Loucy (cell line): ENCODE measurements at regions not wholly inside any gene's neighbourhood (a gene's known extent, or its start where the extent isn't known, plus 50 kb on each side); places are given as distances from the start of the nearest gene placed in this dataset.

ENCODE experiments used
- H2AFZ ChIP-seq: fragments of 200-600 bp; sonication (generic); 2 replicates; pipeline ENCODE4 v1.6.0; 2016; ENCODE audit warnings: antibody characterized with exemption, mild to moderate bottlenecking, low read length, moderate library complexity
- H3F3A ChIP-seq: fragments of 200-600 bp; 2 replicates; pipeline ENCODE4 v1.6.0; 2016; ENCODE audit warnings: antibody characterized with exemption, low read depth, mild to moderate bottlenecking
- H3K27me3 ChIP-seq: fragments of 200-600 bp; sonication (generic); 2 replicates; pipeline ENCODE4 v1.6.1; 2014; ENCODE audit warnings: low read length, mild to moderate bottlenecking; ENCODE audit not compliant: insufficient read depth, poor library complexity, severe bottlenecking
- H3K36me3 ChIP-seq: fragments of 200-600 bp; sonication (generic); 2 replicates; pipeline ENCODE4 v1.6.1; 2016; ENCODE audit warnings: low read length; ENCODE audit not compliant: insufficient read depth
- H3K4me1 ChIP-seq: fragments of 200-600 bp; sonication (generic); 2 replicates; pipeline ENCODE4 v1.5.1; 2014; ENCODE audit warnings: low read length, mild to moderate bottlenecking; ENCODE audit not compliant: insufficient read depth, poor library complexity, severe bottlenecking
- H3K4me2 ChIP-seq: fragments of 200-600 bp; sonication (generic); 2 replicates; pipeline ENCODE4 v1.6.0; 2014; ENCODE audit warnings: antibody characterized with exemption, low read length, low read depth, mild to moderate bottlenecking; ENCODE audit not compliant: poor library complexity, severe bottlenecking
- H3K4me3 ChIP-seq: fragments of 200-600 bp; sonication (generic); 2 replicates; pipeline ENCODE4 v1.5.1; 2014; ENCODE audit warnings: low read length, mild to moderate bottlenecking, mixed read lengths; ENCODE audit not compliant: poor library complexity, severe bottlenecking
- H3K79me2 ChIP-seq: fragments of 200-600 bp; sonication (generic); 2 replicates; pipeline ENCODE4 v1.6.1; 2014; ENCODE audit warnings: low read length; ENCODE audit not compliant: insufficient read depth
- H3K9ac ChIP-seq: fragments of 200-600 bp; sonication (generic); 2 replicates; pipeline ENCODE4 v1.6.0; 2014; ENCODE audit warnings: mild to moderate bottlenecking, low read depth, low read length, moderate library complexity; ENCODE audit not compliant: poor library complexity, severe bottlenecking
- H3K9me2 ChIP-seq: fragments of 200-600 bp; sonication (generic); replicated peaks from 2 replicates; pipeline ENCODE4 v1.6.1; 2016; ENCODE audit warnings: low read depth, low read length, mixed read lengths
- H3K9me3 ChIP-seq: fragments of 200-600 bp; sonication (generic); 2 replicates; pipeline ENCODE4 v1.6.1; 2014; ENCODE audit warnings: mild to moderate bottlenecking, antibody characterized with exemption, low read length, low read depth; ENCODE audit not compliant: insufficient read depth
- H4K20me1 ChIP-seq: fragments of 200-600 bp; sonication (generic); 2 replicates; pipeline ENCODE4 v1.6.0; 2014; ENCODE audit warnings: antibody characterized with exemption, low read length, mild to moderate bottlenecking; ENCODE audit not compliant: insufficient read depth, poor library complexity, severe bottlenecking
- EZH2phosphoT487 ChIP-seq: fragments of 200-600 bp; IDR thresholded peaks from 2 replicates; pipeline ENCODE4 v1.6.1; 2018; ENCODE audit warnings: antibody characterized with exemption, mild to moderate bottlenecking, moderate library complexity, borderline replicate concordance
- TF ChIP-seq, protein P1 (sequence below): fragments of 200-600 bp; sonication (generic); conservative IDR thresholded peaks from 2 replicates; pipeline ENCODE4 v1.5.1; 2014; ENCODE audit warnings: mild to moderate bottlenecking, antibody characterized with exemption, low read length

DNA sequence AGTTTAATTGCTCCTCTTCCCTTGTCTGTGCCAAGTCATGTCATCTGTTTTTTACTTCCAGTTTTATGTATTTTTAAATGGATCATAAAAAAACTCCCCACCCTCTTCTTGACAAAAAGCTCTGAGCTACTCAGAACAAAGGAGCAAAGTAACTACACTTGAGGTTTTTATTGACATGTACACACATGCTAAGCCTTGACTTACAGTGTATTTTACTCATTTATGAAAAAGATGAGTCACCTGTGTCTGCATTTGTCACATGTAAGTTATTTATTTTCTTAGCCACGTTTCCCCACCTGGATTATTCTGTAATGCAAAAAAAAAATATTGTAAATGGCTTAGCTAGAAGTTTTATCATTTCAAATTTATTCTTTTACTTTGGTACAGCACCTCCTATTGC, 628.8 kb upstream of the SLC35B3 start:
- H3K27me3 ChIP-seq, result no peaks in the 10 kb centered on the region

DNA sequence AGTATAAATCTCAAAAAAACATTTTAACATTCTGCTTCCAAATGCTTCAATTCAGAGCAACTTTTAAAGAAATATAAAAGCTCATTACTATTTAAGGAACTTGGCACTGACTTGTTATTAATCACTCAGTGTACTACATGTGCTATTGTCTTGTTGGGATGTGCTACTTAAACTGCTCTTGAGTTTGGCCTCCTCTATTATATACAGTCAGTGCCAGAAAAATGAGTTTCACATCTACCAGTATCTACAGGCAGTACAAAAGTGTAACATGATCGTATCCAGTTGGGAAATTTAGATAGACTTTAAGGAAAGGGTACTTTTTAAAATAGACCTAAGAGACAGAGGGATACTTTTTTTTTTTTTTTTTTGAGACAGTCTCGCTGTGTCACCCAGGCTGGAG, 627.3 kb upstream of the SLC35B3 start:
- TF ChIP-seq, protein P1, sequence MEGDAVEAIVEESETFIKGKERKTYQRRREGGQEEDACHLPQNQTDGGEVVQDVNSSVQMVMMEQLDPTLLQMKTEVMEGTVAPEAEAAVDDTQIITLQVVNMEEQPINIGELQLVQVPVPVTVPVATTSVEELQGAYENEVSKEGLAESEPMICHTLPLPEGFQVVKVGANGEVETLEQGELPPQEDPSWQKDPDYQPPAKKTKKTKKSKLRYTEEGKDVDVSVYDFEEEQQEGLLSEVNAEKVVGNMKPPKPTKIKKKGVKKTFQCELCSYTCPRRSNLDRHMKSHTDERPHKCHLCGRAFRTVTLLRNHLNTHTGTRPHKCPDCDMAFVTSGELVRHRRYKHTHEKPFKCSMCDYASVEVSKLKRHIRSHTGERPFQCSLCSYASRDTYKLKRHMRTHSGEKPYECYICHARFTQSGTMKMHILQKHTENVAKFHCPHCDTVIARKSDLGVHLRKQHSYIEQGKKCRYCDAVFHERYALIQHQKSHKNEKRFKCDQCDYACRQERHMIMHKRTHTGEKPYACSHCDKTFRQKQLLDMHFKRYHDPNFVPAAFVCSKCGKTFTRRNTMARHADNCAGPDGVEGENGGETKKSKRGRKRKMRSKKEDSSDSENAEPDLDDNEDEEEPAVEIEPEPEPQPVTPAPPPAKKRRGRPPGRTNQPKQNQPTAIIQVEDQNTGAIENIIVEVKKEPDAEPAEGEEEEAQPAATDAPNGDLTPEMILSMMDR, result no peak
- TF ChIP-seq EZH2phosphoT487, result no peak
- no peak overlapping the region for H3K4me2 ChIP-seq
- no peaks in the 10 kb centered on the region for H3K36me3 ChIP-seq
- H3K9ac ChIP-seq, result no peak overlapping the region
- H4K20me1 ChIP-seq, result no peaks in the 10 kb centered on the region
- H3K4me3 ChIP-seq, result no peak overlapping the region
- H3K27me3 ChIP-seq, result no peaks in the 10 kb centered on the region
- H3K9me2 ChIP-seq, result no peaks in the 10 kb centered on the region
- H2AFZ ChIP-seq, result no peak overlapping the region
- no peaks in the 10 kb centered on the region for H3K79me2 ChIP-seq
- H3K4me1 ChIP-seq, result no peaks in the 10 kb centered on the region
- no peaks in the 10 kb centered on the region for H3F3A ChIP-seq
- H3K9me3 ChIP-seq, result no peaks in the 10 kb centered on the region

More for the DNA sequence above, 628.8 kb upstream of the SLC35B3 start:
- no peaks in the 10 kb centered on the region for H3K79me2 ChIP-seq
- H4K20me1 ChIP-seq, result no peaks in the 10 kb centered on the region
- H3K4me1 ChIP-seq, result no peaks in the 10 kb centered on the region
- H3K36me3 ChIP-seq, result no peaks in the 10 kb centered on the region
- no peaks in the 10 kb centered on the region for H3F3A ChIP-seq
- H3K9me3 ChIP-seq, result 0 out of 2 replicates have a peak, but pooled peaks cover 5% of the 10 kb centered on the region
- TF ChIP-seq, protein P1, result no peak
- TF ChIP-seq EZH2phosphoT487, result no peak
- no peak overlapping the region for H2AFZ ChIP-seq
- H3K9me2 ChIP-seq, result no peaks in the 10 kb centered on the region
- H3K9ac ChIP-seq, result no peak overlapping the region
- H3K4me2 ChIP-seq, result no peak overlapping the region
- no peak overlapping the region for H3K4me3 ChIP-seq

DNA sequence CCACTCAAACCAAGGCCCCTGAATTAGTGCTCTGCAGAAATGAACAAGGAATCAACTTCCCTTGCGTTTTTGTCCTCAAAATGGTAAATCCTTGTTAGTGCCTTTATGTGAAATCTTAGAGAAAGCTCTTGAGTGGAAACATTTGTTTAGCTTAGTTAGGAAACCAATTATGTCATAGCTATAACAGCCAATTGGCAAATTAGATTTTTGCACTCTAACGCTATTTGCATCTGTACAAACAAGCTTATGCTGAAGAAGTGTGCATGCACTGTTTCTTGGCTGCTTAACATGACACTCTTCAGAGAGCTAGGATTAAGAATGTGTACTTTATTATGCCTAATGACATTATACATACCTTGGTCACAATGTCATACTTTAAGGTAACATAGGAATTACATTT, 622.6 kb upstream of the SLC35B3 start:
- H3F3A ChIP-seq, result no peaks in the 10 kb centered on the region
- no peaks in the 10 kb centered on the region for H4K20me1 ChIP-seq
- H3K36me3 ChIP-seq, result no peaks in the 10 kb centered on the region
- TF ChIP-seq, protein P1, result no peak
- no peak overlapping the region for H3K4me2 ChIP-seq
- H3K9ac ChIP-seq, result no peak overlapping the region
- H2AFZ ChIP-seq, result no peak overlapping the region
- H3K9me3 ChIP-seq, result no peaks in the 10 kb centered on the region
- no peaks in the 10 kb centered on the region for H3K79me2 ChIP-seq
- H3K4me3 ChIP-seq, result no peak overlapping the region
- no peaks in the 10 kb centered on the region for H3K4me1 ChIP-seq
- H3K27me3 ChIP-seq, result no peaks in the 10 kb centered on the region
- H3K9me2 ChIP-seq, result no peaks in the 10 kb centered on the region
